GM20000 (cell line): ENCODE measurements at regions not wholly inside any gene's neighbourhood (a gene's known extent, or its start where the extent isn't known, plus 50 kb on each side); places are given as distances from the start of the nearest gene placed in this dataset.
"Not testable (repeated sequence)": the region's sequence is repeated elsewhere in the genome, so short reads cannot be mapped to it uniquely, and the experiment has no call there.

Experiments
- DNase-seq: peaks from one replicate; pipeline ENCODE4 v3.0.0; 2012; ENCODE audit warnings: low spot score
- CTCF ChIP-seq: IDR thresholded peaks from 2 replicates; pipeline ENCODE4 v1.5.1; 2012; ENCODE audit warnings: mild to moderate bottlenecking, control low read depth; ENCODE audit errors: extremely low read depth, missing control alignments

- TF ChIP-seq CTCF, result no peak
- DNase-seq, result no peak
Measured at GRCh38 chr2:11945139-11946126, 199.0 kb downstream of the LPIN1 start.

- no peak for TF ChIP-seq CTCF
- no peak for DNase-seq
Measured at GRCh38 chr2:11947956-11948355, 201.5 kb downstream of the LPIN1 start.

- TF ChIP-seq CTCF, result no peak
- DNase-seq, result no peak
Measured at GRCh38 chr2:11949732-11950523, 203.5 kb downstream of the LPIN1 start.

- no peak for TF ChIP-seq CTCF
- DNase-seq, result no peak
Measured at GRCh38 chr2:11950896-11951295, 204.5 kb downstream of the LPIN1 start.

- TF ChIP-seq CTCF, result peak; percentile 1
- not testable (repeated sequence) for DNase-seq
Measured at GRCh38 chr2:11951492-11951891, 205.1 kb downstream of the LPIN1 start.

GRCh38 chr2:11953258-11953657, 206.8 kb downstream of the LPIN1 start:
- no peak for DNase-seq
- no peak for TF ChIP-seq CTCF

- DNase-seq, result no peak
- TF ChIP-seq CTCF, result no peak
Measured at GRCh38 chr2:11955314-11955713, 208.9 kb downstream of the LPIN1 start.
